Vagina (tissue), 2 donors: ENCODE measurements at regions not wholly inside any gene's neighbourhood (a gene's known extent, or its start where the extent isn't known, plus 50 kb on each side); places are given as distances from the start of the nearest gene placed in this dataset.

Source experiments
- POLR2A ChIP-seq, 2 donors: fragments of 450-650 bp; IDR thresholded peaks; one replicate each; pipeline ENCODE4 v1.6.1; 2017; ENCODE audit warnings: antibody characterized with exemption in 2 of 2, mild to moderate bottlenecking in 2 of 2, moderate library complexity in 2 of 2
- POLR2AphosphoS5 ChIP-seq, 2 donors: sonication (generic); formaldehyde crosslinking; IDR thresholded peaks; one replicate each; pipeline ENCODE4 v1.9.0; 2017; ENCODE audit warnings: antibody characterized with exemption in 2 of 2, mild to moderate bottlenecking in 2 of 2, low read depth in 1 of 2; ENCODE audit not compliant: insufficient read depth in 1 of 2
- TF ChIP-seq, protein P1 (sequence below), 3 experiments: fragments of 450-650 bp in 2 of 3; fragments of 200-600 bp in 1 of 3; sonication (generic) in 1 of 3; IDR thresholded peaks; one replicate each; pipeline ENCODE4 v1.5.1; 2017 to 2019; ENCODE audit warnings: antibody characterized with exemption in 3 of 3, mild to moderate bottlenecking in 2 of 3, moderate library complexity in 2 of 3

GRCh38 chr5:105619725-105620124 lies 2051.0 kb downstream of the EFNA5 start:
- TF ChIP-seq, protein P1, sequence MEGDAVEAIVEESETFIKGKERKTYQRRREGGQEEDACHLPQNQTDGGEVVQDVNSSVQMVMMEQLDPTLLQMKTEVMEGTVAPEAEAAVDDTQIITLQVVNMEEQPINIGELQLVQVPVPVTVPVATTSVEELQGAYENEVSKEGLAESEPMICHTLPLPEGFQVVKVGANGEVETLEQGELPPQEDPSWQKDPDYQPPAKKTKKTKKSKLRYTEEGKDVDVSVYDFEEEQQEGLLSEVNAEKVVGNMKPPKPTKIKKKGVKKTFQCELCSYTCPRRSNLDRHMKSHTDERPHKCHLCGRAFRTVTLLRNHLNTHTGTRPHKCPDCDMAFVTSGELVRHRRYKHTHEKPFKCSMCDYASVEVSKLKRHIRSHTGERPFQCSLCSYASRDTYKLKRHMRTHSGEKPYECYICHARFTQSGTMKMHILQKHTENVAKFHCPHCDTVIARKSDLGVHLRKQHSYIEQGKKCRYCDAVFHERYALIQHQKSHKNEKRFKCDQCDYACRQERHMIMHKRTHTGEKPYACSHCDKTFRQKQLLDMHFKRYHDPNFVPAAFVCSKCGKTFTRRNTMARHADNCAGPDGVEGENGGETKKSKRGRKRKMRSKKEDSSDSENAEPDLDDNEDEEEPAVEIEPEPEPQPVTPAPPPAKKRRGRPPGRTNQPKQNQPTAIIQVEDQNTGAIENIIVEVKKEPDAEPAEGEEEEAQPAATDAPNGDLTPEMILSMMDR (IDR thresholded peaks at IDR 0.05), result no peak
- no peak for TF ChIP-seq POLR2A (IDR thresholded peaks at IDR 0.05)
- no peak for TF ChIP-seq POLR2AphosphoS5 (IDR thresholded peaks at IDR 0.05; ENCODE audit: insufficient read depth in 1 of 2, low read depth in 1 of 2)
